GM21447 (cell line): ENCODE measurements at regions not wholly inside any gene's neighbourhood (a gene's known extent, or its start where the extent isn't known, plus 50 kb on each side); places are given as distances from the start of the nearest gene placed in this dataset.
"Not testable (repeated sequence)": the region's sequence is repeated elsewhere in the genome, so short reads cannot be mapped to it uniquely, and the experiment has no call there.

Experiments used
- ATAC-seq: cut with Tn5 transposase; IDR thresholded peaks from one replicate; pipeline ENCODE4 v1.9.1; 2021; ENCODE audit not compliant: unreplicated experiment

GRCh38 chr22:23397613-23398567 is 182.2 kb downstream of the IGLL1 start:
- ATAC-seq, result no peak

- no peak for ATAC-seq
These were observed 183.0 kb downstream of the IGLL1 start for GRCh38 chr22:23397008-23397612.

GRCh38 chr22:23396362-23397007 is 183.6 kb downstream of the IGLL1 start:
- no peak for ATAC-seq

DNA sequence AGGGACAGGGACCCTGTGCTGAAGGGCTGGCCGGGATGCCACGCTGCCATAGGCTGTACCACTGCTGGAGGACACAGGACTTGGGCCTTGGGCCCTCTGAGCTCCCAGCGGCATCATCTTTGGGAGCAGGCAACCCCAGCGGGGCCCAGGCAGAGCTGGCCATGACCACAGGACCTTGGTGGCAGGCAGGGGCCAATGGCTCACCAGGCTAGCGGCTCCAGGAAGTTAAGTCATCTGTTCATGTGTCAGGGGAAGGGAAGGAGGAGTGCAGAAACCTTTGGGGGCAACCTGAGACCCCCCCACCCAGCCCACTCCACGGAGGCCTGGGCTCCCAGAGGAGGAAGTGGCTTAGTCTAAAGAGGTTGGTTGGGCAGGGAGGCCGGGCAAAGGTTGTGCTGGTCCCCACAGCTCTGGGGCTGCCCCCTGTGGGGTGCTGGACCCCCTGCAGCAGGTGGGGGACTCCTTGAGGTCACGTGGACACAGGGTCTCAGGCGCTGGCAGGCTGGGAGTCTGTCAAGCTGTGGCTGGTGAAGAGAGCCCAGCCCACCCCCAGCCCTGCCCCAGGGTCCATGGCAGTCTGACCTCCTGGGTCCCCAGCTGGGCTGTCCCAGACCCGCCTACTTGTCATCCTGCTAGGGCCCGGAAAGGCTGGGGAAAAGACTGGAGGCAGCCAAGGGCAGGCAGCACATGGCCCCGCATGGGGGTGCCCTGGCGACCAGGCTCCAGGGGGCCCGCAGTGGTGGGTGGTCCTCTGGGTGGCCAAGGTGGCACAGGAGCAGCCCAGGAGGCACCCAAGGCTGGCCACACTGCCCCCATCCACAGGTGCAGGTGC is 184.3 kb downstream of the IGLL1 start:
- no peak for ATAC-seq

GRCh38 chr22:23394525-23395326 is 185.4 kb downstream of the IGLL1 start:
- ATAC-seq, result no peak

DNA sequence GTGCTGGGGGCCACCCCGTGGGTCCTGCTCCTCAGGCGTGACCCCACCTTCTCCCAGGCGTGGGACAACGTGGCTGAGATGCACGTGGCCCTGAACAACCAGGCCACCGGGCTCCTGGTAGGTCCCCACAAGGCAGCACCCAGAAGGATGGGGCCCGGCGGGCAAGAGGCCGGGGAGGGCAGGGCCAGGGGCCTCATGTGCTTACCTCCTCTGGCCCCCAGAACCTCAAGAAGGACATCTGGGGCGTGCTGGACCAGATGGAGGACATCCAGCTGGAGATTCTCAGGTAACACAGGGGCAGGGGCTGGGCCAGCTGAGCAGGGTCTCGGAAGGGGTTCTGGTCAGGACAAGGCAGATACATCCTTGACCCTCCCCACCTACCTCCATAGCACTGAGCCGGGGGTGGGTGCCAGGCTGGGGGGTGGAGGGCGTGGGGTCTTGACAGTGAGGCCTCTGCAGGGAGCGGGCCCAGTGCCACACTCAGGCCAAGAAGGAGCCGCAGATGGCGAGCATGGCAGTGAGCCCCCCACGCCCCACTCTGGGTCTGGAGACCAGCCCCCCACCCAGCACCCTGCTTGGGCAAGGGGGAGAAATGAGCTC is 186.3 kb downstream of the IGLL1 start:
- no peak for ATAC-seq

DNA sequence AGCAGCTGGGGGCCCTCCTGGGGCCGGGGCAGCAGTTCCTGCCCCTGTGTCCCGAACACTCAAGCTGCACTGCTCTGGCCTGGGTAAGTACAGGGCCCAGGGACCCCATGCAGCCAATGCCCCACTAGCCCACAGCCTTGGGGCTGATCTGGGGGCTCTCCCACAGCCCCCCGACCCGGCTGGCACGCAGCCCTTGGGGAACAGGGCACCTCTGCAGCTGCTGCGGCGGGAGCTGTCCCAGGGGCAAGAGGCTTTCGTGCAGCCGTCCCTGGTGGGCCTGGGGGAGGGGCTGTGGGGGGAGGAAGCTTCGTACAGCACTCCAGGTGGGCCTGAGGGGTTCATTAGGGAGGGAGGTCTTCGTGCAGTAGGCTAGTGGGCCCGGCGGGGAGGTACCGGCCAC is 186.9 kb downstream of the IGLL1 start:
- ATAC-seq, result not testable (repeated sequence)

- ATAC-seq, result no peak
These were observed 187.5 kb downstream of the IGLL1 start for GRCh38 chr22:23392420-23393121.

GRCh38 chr22:23391022-23391421 is 189.1 kb downstream of the IGLL1 start:
- ATAC-seq, result no peak

DNA sequence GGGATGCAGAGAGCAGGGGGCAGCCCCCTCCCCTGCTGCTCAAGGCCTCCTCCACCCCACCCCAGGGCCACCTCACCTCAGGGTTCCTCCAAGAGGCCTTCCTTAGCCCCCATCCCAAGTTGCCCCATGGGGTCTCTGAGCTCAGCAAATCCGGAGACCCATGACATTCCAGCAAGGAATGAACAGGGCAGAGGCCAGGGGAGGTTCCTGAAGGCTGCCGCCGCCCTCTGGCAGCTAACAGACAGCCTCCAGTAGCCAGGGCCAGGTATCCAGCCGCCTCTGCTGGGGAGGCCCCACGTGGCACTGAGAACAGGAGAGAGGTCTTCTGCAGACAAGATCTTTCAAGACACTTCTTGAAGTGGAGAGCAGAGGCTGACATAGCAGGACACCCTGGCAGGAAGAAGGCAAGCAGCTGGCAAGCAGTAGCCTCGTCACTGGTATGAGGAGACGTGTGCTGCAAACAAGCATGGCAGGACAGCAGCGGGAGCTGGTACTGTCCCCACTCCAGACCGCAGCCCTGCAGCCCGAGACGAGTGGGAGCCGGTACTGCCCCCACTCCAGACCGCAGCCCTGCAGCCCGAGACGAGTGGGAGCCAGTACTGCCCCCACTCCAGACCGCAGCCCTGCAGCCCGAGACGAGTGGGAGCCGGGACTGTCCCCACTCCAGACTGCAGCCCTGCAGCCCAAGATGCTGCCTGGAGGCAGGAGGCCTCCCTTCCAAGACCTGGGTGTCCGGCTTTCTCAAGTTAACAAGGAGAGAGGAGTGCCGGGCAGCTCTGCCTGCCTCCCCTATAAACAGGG is 190.6 kb downstream of the IGLL1 start:
- no peak for ATAC-seq

DNA sequence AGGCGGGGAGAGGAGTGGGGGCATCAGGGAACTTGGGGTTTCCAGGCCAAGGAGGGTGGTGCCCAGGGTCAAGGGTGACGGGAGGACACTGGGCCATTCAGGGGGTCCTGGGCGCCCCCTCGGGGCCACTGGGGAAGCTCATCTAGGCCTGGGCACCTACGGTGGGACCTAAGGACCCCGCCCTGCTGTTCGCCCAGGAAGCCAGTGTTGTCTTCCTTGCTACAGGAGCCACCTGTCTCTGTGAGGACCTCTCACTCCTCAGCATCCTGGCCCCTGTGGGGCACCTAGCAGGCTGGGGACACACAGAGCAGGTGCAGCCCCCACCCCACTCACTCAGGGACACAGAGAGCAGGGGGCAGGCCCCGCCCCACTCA is 191.6 kb downstream of the IGLL1 start:
- ATAC-seq, result no peak

DNA sequence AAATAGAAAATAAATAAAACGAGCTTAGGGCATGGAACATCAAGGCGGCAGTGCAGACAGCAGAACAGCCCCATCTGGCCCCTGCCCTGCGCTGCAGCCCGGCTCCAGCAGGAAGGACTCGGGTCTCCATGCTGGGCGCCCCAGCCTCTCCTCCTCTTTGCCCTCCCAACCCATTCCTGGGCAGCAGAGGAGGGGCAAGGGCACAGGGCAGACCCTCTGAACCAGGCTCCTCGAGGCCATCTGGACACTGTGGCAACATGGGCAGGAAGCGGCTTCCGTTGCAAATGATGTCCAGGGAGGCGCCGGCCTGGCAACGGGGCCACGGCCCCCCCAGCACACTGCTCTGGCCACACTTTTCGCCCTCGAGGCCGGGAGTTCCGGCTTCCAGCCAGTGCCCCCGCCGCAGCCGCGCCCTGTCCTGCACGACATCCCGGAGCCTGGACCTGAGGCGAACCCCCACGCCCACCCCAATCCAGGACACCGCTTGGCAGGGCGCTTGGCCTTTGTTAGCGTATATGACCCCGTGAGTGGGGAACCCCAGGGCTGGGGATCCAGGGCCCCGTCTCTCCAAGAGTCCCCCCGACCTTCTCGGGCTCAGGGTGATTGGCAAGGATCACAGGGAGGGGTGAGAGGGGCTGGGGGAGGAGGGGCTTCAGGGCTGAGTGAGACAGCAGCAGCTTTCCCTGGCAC is 192.1 kb downstream of the IGLL1 start:
- no peak for ATAC-seq

GRCh38 chr22:23386822-23387580 is 193.1 kb downstream of the IGLL1 start:
- ATAC-seq, result no peak

DNA sequence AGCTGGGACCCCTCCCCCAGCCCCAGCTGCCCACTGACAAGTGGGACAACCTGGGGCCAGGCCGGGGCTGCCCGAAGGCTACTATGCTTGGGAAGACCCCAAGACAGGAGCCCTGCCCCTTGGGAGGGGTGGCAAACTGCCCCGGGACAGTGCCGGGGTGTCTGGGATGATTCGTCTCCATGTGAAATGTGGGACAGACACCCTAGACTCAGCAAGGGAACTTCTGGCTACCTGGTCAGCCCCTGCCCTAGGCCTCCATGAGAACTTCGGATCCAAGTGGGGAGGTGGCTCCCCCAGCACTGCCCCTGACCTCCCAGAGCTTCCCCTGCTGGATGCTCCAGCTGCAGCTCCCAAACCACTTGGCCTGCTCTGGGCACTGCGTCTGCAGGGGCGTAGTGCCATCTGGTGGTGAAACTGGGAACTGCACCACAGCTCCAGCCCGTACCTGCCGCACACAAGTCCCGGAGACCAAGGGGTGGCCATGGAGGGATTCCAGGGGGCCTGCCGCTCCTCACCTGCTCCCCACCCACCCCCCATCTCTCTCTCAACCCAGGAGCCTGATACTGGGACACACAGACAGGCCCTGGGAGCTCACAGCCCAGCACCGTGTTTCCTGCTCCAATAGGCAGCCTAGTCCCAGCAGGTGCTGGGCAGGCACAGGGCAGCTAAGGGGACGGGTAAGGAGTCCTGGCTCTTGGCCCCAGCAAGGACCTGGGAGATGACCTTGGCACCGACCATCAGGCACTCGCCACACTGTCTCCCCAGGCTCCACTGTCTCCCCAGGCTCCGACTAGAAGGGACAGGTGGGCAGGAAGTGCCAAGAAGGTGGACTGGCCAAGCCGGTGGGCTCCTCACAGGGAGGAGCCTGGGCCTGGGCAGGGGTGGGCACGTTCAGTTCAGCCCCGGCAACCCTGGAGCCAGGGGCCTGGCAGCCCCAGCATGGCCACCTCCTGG is 194.1 kb downstream of the IGLL1 start:
- no peak for ATAC-seq

DNA sequence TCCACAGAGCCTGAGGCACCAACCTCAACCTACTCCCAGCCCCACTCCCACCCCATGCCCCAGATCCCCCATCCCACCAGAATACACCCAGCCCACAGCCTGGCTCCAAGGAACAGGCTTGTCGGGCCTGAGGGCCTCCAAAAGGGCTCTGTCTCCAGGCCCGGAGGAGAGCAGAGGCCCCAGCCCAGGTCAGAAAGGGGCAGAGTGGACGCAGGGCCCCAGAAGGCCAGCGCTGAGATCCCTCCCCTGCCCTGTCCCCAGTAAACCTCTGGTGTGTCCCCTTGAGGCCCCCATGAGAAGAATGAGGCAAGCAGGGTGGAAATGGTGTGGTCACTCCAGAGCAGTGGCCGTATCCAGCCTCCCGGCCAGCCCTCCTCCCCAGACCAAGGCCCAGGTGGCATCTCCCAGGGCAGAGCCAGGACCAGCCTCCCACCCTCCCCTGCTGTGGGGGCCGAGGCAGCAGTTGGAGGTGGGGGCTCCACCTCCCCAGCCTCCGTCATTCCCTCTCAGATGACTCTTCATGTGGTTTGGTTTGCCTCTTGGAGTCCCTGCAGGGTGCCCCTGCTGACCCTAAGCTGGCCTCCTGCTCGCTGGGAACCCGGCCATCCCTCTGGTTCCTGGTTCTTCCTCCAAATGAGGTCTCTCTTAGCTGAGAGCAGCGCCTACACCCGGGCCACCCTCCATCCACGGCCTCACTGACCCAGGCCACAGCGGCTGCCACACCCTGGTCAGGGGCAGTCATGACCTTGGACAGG is 195.0 kb downstream of the IGLL1 start:
- ATAC-seq, result no peak
